NCI-H2081 (cell line): ENCODE measurements at regions not wholly inside any gene's neighbourhood (a gene's known extent, or its start where the extent isn't known, plus 50 kb on each side); places are given as distances from the start of the nearest gene placed in this dataset.
"Not testable (repeated sequence)": the region's sequence is repeated elsewhere in the genome, so short reads cannot be mapped to it uniquely, and the experiment has no call there.

Source experiments
- DNase-seq, 2 experiments: peaks; one replicate each; lab custom pipeline; 2025; lab: John Stamatoyannopoulos, UW

- DNase-seq: no peak
These were observed 835.2 kb upstream of the ID2 start for GRCh38 chr2:7846607-7847006.

- no peak for DNase-seq
These were observed 834.5 kb upstream of the ID2 start for GRCh38 chr2:7847321-7847720.

- DNase-seq: no peak
These were observed 832.8 kb upstream of the ID2 start for GRCh38 chr2:7849027-7849426.

- DNase-seq: no peak
These were observed 832.3 kb upstream of the ID2 start for GRCh38 chr2:7849531-7849930.

GRCh38 chr2:7852546-7852945 lies 829.3 kb upstream of the ID2 start:
- DNase-seq: no peak

- no peak for DNase-seq
These were observed 824.0 kb upstream of the ID2 start for GRCh38 chr2:7857904-7858303.

- DNase-seq: no peak
These were observed 823.2 kb upstream of the ID2 start for GRCh38 chr2:7858624-7859023.

GRCh38 chr2:7860693-7861092 lies 821.2 kb upstream of the ID2 start:
- DNase-seq: no peak

GRCh38 chr2:7861910-7862702 lies 819.8 kb upstream of the ID2 start:
- DNase-seq: no peak

GRCh38 chr2:7866104-7866503 lies 815.8 kb upstream of the ID2 start:
- DNase-seq: no peak

- no peak for DNase-seq
These were observed 815.0 kb upstream of the ID2 start for GRCh38 chr2:7866825-7867224.

- no peak for DNase-seq
These were observed 814.0 kb upstream of the ID2 start for GRCh38 chr2:7867867-7868266.

GRCh38 chr2:7868836-7869235 lies 813.0 kb upstream of the ID2 start:
- DNase-seq: no peak

GRCh38 chr2:7876445-7876844 lies 805.4 kb upstream of the ID2 start:
- DNase-seq: not testable (repeated sequence)

- not testable (repeated sequence) for DNase-seq
These were observed 803.6 kb upstream of the ID2 start for GRCh38 chr2:7878266-7878665.

- DNase-seq: no peak
These were observed 802.9 kb upstream of the ID2 start for GRCh38 chr2:7878786-7879482.

- no peak for DNase-seq
These were observed 802.4 kb upstream of the ID2 start for GRCh38 chr2:7879483-7879835.

- no peak for DNase-seq
These were observed 801.7 kb upstream of the ID2 start for GRCh38 chr2:7880126-7880525.

GRCh38 chr2:7880566-7880965 lies 801.3 kb upstream of the ID2 start:
- DNase-seq: no peak

GRCh38 chr2:7881063-7881462 lies 800.8 kb upstream of the ID2 start:
- DNase-seq: no peak

- no peak for DNase-seq
These were observed 800.4 kb upstream of the ID2 start for GRCh38 chr2:7881466-7881865.

- DNase-seq: no peak
These were observed 799.6 kb upstream of the ID2 start for GRCh38 chr2:7882296-7882695.

GRCh38 chr2:7884338-7884737 lies 797.5 kb upstream of the ID2 start:
- no peak for DNase-seq

GRCh38 chr2:7886666-7887065 lies 795.2 kb upstream of the ID2 start:
- no peak for DNase-seq
